BLaER1 treated with 17β-estradiol and CSF1 and Interleukin-3, amounts not matched to agents 10 nM and 100 nM (cell line): ENCODE measurements at regions not wholly inside any gene's neighbourhood (a gene's known extent, or its start where the extent isn't known, plus 50 kb on each side); places are given as distances from the start of the nearest gene placed in this dataset.

ENCODE experiments used
- H3K27ac ChIP-seq, 11 experiments: shearing (Covaris generic); formaldehyde crosslinking; 2 replicates each; pipeline ENCODE4 v1.8.1; 2022
- H3K27me3 ChIP-seq, 11 experiments: shearing (Covaris generic); formaldehyde crosslinking; 2 replicates each; pipeline ENCODE4 v1.8.1; 2022
- H3K36me3 ChIP-seq, 11 experiments: shearing (Covaris generic); formaldehyde crosslinking; 2 replicates each; pipeline ENCODE4 v1.8.1; 2022
- H3K4me1 ChIP-seq, 10 experiments: shearing (Covaris generic); formaldehyde crosslinking; 2 replicates each; pipeline ENCODE4 v1.8.1; 2022
- H3K4me2 ChIP-seq, 11 experiments: shearing (Covaris generic); formaldehyde crosslinking; 2 replicates each; pipeline ENCODE4 v1.8.1; 2022
- H3K4me3 ChIP-seq, 10 experiments: shearing (Covaris generic); formaldehyde crosslinking; 2 replicates each; pipeline ENCODE4 v1.8.1; 2022
- H3K9ac ChIP-seq, 11 experiments: shearing (Covaris generic); formaldehyde crosslinking; 2 replicates each; pipeline ENCODE4 v1.8.1; 2022
- H3K9me3 ChIP-seq, 11 experiments: shearing (Covaris generic); formaldehyde crosslinking; replicated peaks in 1 of 11; 2 replicates each; pipeline ENCODE4 v1.8.1; 2022
- H4K20me1 ChIP-seq, 11 experiments: shearing (Covaris generic); formaldehyde crosslinking; 2 replicates each; pipeline ENCODE4 v1.8.1; 2022
- Cebpa-rat ChIP-seq, 11 experiments: shearing (Covaris generic); IDR thresholded peaks; 2 replicates each; pipeline ENCODE4 v1.8.1; 2022

- H3K27ac ChIP-seq, result no peak overlapping the region
- no peak overlapping the region for H3K4me3 ChIP-seq
- no peaks in the 10 kb centered on the region for H3K27me3 ChIP-seq
- H3K4me2 ChIP-seq, result no peak overlapping the region
- no peak overlapping the region for H3K9ac ChIP-seq
- H3K9me3 ChIP-seq, result no peaks in the 10 kb centered on the region
- no peaks in the 10 kb centered on the region for H3K36me3 ChIP-seq
- H3K4me1 ChIP-seq, result no peaks in the 10 kb centered on the region
- H4K20me1 ChIP-seq, result no peaks in the 10 kb centered on the region; a peak in 1 of 22 replicates
- no peak; a peak in 1 of 22 replicates for TF ChIP-seq Cebpa-rat (IDR thresholded peaks at IDR 0.05)
These were observed 71.6 kb downstream of the PLCE1 start for GRCh38 chr10:94065362-94065761.

GRCh38 chr10:94065787-94066186 is 72.1 kb downstream of the PLCE1 start:
- Histone ChIP-seq H3K9me3 (no peaks in the 10 kb centered on the region), H3K27ac (no peak overlapping the region), H3K36me3 (no peaks in the 10 kb centered on the region), H4K20me1 (no peaks in the 10 kb centered on the region; a peak in 1 of 22 replicates), H3K9ac (no peak overlapping the region), H3K4me1 (no peaks in the 10 kb centered on the region), H3K4me2 (no peak overlapping the region), H3K27me3 (no peaks in the 10 kb centered on the region), H3K4me3 (no peak overlapping the region)
- no peak for TF ChIP-seq Cebpa-rat (IDR thresholded peaks at IDR 0.05)

GRCh38 chr10:94066411-94066810 is 72.7 kb downstream of the PLCE1 start:
- Histone ChIP-seq H3K36me3 (no peaks in the 10 kb centered on the region), H3K4me2 (no peak overlapping the region)

GRCh38 chr10:94069884-94070283 is 76.2 kb downstream of the PLCE1 start:
- H3K27ac ChIP-seq, result no peak overlapping the region
- H3K27me3 ChIP-seq, result no peaks in the 10 kb centered on the region
- no peak overlapping the region for H3K4me3 ChIP-seq
- no peak overlapping the region for H3K4me2 ChIP-seq
- no peak for TF ChIP-seq Cebpa-rat (IDR thresholded peaks at IDR 0.05)
- H3K9ac ChIP-seq, result no peak overlapping the region
- H4K20me1 ChIP-seq, result no peaks in the 10 kb centered on the region; a peak in 1 of 22 replicates
- H3K36me3 ChIP-seq, result no peaks in the 10 kb centered on the region
- no peaks in the 10 kb centered on the region for H3K9me3 ChIP-seq
- H3K4me1 ChIP-seq, result no peaks in the 10 kb centered on the region

More at GRCh38 chr10:94066411-94066810, 72.7 kb downstream of the PLCE1 start:
- H3K27me3 ChIP-seq, result no peaks in the 10 kb centered on the region
- H3K9ac ChIP-seq, result no peak overlapping the region
- H3K4me1 ChIP-seq, result no peaks in the 10 kb centered on the region
- no peaks in the 10 kb centered on the region for H3K9me3 ChIP-seq
- no peak overlapping the region for H3K27ac ChIP-seq
- no peak overlapping the region for H3K4me3 ChIP-seq
- no peak for TF ChIP-seq Cebpa-rat (IDR thresholded peaks at IDR 0.05)
- H4K20me1 ChIP-seq, result no peaks in the 10 kb centered on the region; a peak in 1 of 22 replicates

GRCh38 chr10:94074462-94074861 is 80.7 kb downstream of the PLCE1 start:
- Histone ChIP-seq H3K4me3 (no peak overlapping the region), H3K9me3 (no peaks in the 10 kb centered on the region), H3K27ac (no peak overlapping the region), H3K4me1 (no peaks in the 10 kb centered on the region), H3K27me3 (no peaks in the 10 kb centered on the region), H3K9ac (no peak overlapping the region), H3K4me2 (no peak overlapping the region), H3K36me3 (no peaks in the 10 kb centered on the region), H4K20me1 (no peaks in the 10 kb centered on the region)
- no peak for TF ChIP-seq Cebpa-rat (IDR thresholded peaks at IDR 0.05)

GRCh38 chr10:94075506-94075905 is 81.8 kb downstream of the PLCE1 start:
- Histone ChIP-seq H3K9ac (no peak overlapping the region), H3K36me3 (no peaks in the 10 kb centered on the region), H3K27me3 (no peaks in the 10 kb centered on the region), H4K20me1 (no peaks in the 10 kb centered on the region), H3K27ac (no peak overlapping the region), H3K4me2 (no peak overlapping the region), H3K4me1 (no peaks in the 10 kb centered on the region), H3K4me3 (no peak overlapping the region), H3K9me3 (no peaks in the 10 kb centered on the region)
- no peak for TF ChIP-seq Cebpa-rat (IDR thresholded peaks at IDR 0.05)

GRCh38 chr10:94076325-94076841 is 82.7 kb downstream of the PLCE1 start:
- H3K4me2 ChIP-seq, result no peak overlapping the region
- H3K9ac ChIP-seq, result no peak overlapping the region
- no peaks in the 10 kb centered on the region for H3K27me3 ChIP-seq
- H4K20me1 ChIP-seq, result no peaks in the 10 kb centered on the region
- no peaks in the 10 kb centered on the region for H3K36me3 ChIP-seq
- no peak for TF ChIP-seq Cebpa-rat (IDR thresholded peaks at IDR 0.05)
- H3K27ac ChIP-seq, result no peak overlapping the region
- peaks cover 0 to 2% (median 0%) of the 10 kb centered on the region in 11 experiments; a peak in 1 of 22 replicates for H3K9me3 ChIP-seq
- H3K4me3 ChIP-seq, result no peak overlapping the region
- no peaks in the 10 kb centered on the region for H3K4me1 ChIP-seq

GRCh38 chr10:94077042-94077441 is 83.3 kb downstream of the PLCE1 start:
- Histone ChIP-seq H3K9ac (no peak overlapping the region), H3K4me3 (no peak overlapping the region), H3K4me1 (no peaks in the 10 kb centered on the region), H3K36me3 (no peaks in the 10 kb centered on the region), H3K27ac (no peak overlapping the region), H3K9me3 (peaks cover 0 to 5% (median 0%) of the 10 kb centered on the region in 11 experiments; a peak in 1 of 22 replicates), H3K27me3 (no peaks in the 10 kb centered on the region), H3K4me2 (no peak overlapping the region), H4K20me1 (no peaks in the 10 kb centered on the region)
- TF ChIP-seq Cebpa-rat (IDR thresholded peaks at IDR 0.05), result no peak

GRCh38 chr10:94080108-94080507 is 86.4 kb downstream of the PLCE1 start:
- Histone ChIP-seq H3K27me3 (no peaks in the 10 kb centered on the region), H3K36me3 (no peaks in the 10 kb centered on the region), H3K4me2 (no peak overlapping the region), H3K27ac (no peak overlapping the region), H3K4me3 (no peak overlapping the region), H3K4me1 (no peaks in the 10 kb centered on the region), H3K9me3 (peaks cover 0 to 5% (median 0%) of the 10 kb centered on the region in 11 experiments; a peak in 1 of 22 replicates), H3K9ac (no peak overlapping the region), H4K20me1 (no peaks in the 10 kb centered on the region)
- TF ChIP-seq Cebpa-rat (IDR thresholded peaks at IDR 0.05), result no peak

- no peak for TF ChIP-seq Cebpa-rat (IDR thresholded peaks at IDR 0.05)
- no peaks in the 10 kb centered on the region for H3K36me3 ChIP-seq
- no peaks in the 10 kb centered on the region for H3K4me1 ChIP-seq
- H3K4me2 ChIP-seq, result no peak overlapping the region
- H3K4me3 ChIP-seq, result no peak overlapping the region
- H4K20me1 ChIP-seq, result no peaks in the 10 kb centered on the region
- H3K27me3 ChIP-seq, result no peaks in the 10 kb centered on the region
- H3K27ac ChIP-seq, result no peak overlapping the region
- no peak overlapping the region for H3K9ac ChIP-seq
- H3K9me3 ChIP-seq, result peaks cover 0 to 5% (median 0%) of the 10 kb centered on the region in 11 experiments; a peak in 1 of 22 replicates
These were observed 90.0 kb downstream of the PLCE1 start for GRCh38 chr10:94083662-94084265.
